ENCODE measurements at regions not wholly inside any gene's neighbourhood (a gene's known extent, or its start where the extent isn't known, plus 50 kb on each side); places are given as distances from the start of the nearest gene placed in this dataset.

- TF ChIP-seq CTCF (conservative IDR thresholded peaks at IDR 0.05; ENCODE audit: low read length), result no peak
- no peak for TF ChIP-seq EZH2phosphoT487 (IDR thresholded peaks at IDR 0.05; ENCODE audit: borderline replicate concordance, low read depth, low read length)
Observed at GRCh38 chr5:147063943-147064342, 170.9 kb upstream of the STK32A start.
